ENCODE measurements at regions not wholly inside any gene's neighbourhood (a gene's known extent, or its start where the extent isn't known, plus 50 kb on each side); places are given as distances from the start of the nearest gene placed in this dataset.
A peak's percentile ranks its signal among the peaks of the same experiment; 100 is the strongest.
"Not testable (repeated sequence)": the region's sequence is repeated elsewhere in the genome, so short reads cannot be mapped to it uniquely, and the experiment has no call there.

DNA sequence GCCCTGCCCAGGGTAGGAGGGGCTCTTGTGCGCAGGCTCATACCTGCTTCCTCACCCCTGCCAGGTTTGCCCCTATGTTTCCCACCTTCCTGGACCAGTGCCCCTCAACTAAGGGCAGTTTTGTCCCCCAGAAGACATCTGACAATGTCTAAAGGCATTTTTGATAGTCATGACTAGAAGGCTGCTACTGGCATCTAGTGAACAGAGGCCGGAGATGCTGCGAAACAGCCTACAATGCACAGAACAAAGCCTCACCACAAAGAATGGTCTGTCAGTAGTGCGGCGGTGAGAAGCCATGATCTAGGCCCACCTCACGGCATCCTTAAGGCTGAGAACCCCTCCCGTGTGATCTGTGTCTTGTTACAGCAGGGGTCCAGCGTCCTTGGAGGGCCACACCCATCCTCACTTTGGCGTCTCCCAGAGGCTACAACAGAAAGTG lies 96.0 kb downstream of the TMEM17 start:
- no peak for DNase-seq

GRCh38 chr2:62409442-62409841 lies 96.6 kb downstream of the TMEM17 start:
- DNase-seq, result peak; percentile 51

DNA sequence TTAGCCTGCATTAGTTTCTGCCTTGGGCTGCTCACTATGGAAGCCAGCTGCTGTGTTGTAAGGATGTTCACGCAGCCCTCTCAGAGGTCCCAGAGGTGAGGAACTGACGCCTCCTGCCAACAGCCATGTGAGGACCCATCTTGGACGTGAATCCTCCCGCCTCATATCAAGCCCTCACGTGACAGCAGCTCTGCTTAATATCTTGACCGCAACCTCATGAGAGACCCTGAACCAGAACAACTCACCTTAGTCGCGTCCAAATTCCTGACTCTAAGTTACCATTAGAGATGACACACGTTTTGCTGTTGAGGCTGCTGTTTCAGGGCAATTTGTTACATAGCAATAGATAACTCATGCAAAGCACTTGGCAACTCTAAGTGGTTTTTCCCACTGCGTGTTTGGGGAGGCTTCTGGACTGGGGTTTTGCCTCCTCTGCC lies 97.7 kb downstream of the TMEM17 start:
- no peak for DNase-seq

DNA sequence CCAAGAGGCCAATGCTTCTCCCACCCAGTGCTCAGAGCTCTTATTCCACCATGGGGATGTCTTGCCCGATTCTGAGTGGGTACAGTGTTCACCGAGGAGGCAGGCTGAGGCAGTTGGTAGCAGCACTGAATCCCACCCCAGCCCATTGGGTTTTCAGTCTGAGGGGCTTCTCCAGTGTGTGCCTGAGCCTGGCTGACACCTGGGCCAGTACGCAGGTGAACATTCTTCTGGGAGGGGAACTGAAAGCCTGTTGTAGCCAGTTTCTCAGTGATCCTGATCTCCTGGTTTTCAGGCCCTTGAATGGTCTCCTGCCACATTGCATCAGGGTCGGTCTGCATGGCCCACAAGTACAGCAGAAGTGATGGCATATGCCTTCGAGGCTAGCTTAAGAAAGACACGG lies 98.2 kb downstream of the TMEM17 start:
- no peak for DNase-seq

DNA sequence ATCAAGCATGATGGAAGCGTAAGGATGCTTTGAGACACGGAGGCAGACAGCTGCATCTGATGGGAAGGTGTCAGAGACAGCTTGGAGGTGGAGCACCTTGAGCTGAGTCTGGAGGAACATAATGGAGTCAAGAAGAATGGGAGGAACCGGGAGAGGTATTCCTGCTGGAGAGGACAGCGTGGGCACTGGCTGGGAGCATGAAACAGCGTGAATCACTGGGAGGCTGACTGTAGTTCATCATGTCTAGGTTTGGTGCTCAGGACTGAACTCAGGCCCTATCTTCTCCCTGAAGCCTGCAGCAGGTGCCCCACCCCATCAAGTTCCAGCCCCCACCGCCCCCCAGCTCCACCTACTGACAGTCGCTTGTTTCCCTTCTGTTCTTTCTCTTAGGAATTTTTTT lies 98.6 kb downstream of the TMEM17 start:
- DNase-seq, result no peak

DNA sequence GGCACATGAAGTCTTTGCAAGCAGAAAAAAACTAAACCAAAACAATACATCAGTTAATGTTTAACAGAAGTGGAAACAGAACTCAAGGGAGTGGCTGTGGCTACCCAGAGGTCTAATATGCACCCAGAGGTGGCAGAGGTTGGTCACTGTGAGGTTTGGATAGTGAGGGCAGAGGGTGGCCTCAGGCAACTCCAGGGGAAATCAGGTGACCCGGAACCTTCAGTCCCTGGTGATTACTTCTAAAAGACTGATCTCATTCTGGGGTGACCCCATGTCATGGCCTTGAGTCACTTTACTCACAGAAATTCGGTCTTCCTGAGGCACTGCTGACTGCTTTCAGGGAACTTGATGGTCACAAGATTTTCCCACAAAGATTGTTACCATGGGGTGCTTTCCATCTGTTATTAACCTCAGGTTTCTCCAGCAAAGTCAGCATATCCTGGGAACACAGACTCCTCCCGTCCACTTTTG lies 99.4 kb downstream of the TMEM17 start:
- peak; percentile 89 for DNase-seq

DNA sequence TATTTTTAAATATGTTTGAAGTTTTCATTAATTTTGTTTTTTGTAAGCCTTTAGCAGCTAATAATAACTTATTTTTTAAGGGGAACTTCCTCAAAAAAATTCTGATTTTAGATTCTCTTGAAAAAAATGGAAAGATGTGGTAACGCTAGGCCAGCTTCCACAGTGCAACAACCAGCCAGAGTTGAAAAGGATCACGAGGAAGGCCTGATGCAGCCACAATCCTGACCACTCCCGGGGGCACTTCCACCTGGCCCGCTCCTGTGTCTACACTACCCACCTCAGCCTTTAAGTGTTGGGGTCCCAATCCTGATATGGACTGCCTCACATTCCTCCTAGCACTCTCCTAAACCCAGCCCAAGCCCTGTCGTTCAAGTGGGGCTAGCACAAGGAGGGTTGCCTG lies 101.1 kb downstream of the TMEM17 start:
- DNase-seq, result peak; percentile 51

DNA sequence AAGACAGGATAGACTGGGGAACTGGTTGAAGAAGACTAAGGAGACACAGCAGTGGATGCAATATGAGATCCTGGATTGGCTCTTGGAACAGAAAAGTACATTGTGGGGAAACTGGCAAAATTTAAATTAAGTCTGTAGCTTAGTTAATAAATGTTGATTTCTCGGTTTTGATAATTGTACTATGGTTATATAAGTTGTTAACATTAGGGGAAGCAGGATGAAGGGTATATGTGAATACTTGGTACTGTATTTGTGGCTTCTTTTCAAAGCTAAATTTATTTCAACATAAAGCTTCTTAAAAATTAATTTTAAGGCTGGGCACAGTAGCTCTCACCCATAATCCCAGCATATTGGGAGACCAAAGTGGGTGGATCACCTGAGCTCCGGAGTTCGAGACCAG lies 103.8 kb downstream of the TMEM17 start:
- no peak for DNase-seq

- DNase-seq, result no peak
These were observed 107.6 kb downstream of the TMEM17 start for GRCh38 chr2:62398356-62398755.

DNA sequence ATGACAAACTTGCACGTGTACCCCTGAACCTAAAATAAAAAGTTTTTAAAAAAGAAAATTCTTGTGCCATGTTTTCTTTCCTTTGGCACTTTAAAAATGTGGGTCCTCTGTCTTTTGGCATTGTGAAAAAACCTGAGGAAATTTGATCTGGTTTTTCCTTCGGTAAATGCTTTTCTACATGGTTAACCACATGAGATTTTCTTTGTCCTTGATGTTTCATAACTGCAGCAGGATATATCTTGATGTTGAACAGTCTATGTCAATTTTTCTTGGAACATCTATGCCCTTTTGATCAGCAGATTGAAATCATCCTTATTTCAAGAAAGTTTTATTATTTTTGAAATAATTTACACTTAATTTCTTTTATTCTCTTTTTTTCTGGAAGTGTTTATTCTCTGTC lies 109.1 kb downstream of the TMEM17 start:
- DNase-seq, result no peak

- DNase-seq, result no peak
These were observed 112.7 kb downstream of the TMEM17 start for GRCh38 chr2:62393293-62393692.

- peak; percentile 41 for DNase-seq
These were observed 114.3 kb downstream of the TMEM17 start for GRCh38 chr2:62391696-62392095.

DNA sequence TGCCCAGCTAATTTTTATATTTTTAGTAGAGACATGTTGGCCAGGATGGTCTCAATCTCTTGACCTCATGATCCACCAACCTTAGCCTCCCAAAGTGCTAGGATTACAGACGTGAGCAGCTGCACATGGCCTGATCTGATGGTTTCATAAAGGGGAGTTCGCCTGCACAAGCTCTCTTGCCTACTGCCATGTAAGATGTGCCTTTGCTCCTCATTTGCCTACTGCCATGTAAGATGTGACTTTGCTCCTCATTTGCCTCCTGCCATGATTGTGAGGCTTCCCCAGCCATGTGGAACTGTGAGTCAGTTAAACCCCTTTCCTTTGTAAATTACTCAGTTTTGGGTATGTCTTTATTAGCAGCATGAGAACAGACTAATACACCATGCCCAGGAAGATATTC lies 119.6 kb downstream of the TMEM17 start:
- DNase-seq, result not testable (repeated sequence)

GRCh38 chr2:62383846-62384245 lies 122.1 kb downstream of the TMEM17 start:
- no peak for DNase-seq

- DNase-seq, result no peak
These were observed 123.2 kb downstream of the TMEM17 start for GRCh38 chr2:62382757-62383156.

DNA sequence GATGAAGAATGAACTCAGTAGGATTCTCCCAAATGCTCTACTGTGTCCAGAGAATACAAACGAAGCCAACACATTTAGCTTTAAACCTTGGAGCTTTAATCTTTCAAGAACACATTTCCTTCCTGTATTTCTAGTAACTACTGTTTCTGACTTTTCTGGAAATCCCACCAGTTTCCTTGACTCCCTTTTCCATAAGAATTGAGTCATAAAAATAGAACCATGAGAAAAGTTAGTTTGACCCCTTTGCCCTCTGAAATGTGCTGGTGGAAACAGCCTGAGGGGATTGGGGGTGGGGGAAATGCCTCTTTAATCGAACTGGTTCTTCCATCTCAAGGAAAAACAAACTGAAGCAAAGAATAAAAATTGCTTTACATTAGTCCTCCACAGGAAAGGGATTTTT lies 123.9 kb downstream of the TMEM17 start:
- DNase-seq, result no peak

DNA sequence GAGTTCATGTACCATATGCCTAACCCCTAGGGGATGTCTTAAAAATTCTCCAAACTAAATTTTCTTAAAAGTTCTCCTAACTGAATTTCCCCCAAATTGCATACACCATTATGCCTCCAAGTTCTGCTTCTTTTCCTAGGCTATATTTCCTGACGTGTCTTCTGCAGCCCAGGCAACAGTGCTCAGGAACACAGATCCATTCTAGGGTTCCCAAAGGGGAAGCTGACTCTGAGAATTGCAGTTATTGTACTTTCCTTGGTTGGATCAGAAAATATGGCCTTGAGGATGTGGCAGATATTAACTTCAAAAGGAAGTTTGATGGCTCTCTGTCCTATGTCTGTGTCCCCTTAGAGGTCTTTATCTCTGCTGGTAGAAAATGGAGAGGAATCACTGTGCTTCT lies 124.3 kb downstream of the TMEM17 start:
- peak; percentile 26 for DNase-seq

GRCh38 chr2:62379566-62379965 lies 126.4 kb downstream of the TMEM17 start:
- DNase-seq, result no peak

- DNase-seq, result no peak
These were observed 130.9 kb downstream of the TMEM17 start for GRCh38 chr2:62375113-62375420.

DNA sequence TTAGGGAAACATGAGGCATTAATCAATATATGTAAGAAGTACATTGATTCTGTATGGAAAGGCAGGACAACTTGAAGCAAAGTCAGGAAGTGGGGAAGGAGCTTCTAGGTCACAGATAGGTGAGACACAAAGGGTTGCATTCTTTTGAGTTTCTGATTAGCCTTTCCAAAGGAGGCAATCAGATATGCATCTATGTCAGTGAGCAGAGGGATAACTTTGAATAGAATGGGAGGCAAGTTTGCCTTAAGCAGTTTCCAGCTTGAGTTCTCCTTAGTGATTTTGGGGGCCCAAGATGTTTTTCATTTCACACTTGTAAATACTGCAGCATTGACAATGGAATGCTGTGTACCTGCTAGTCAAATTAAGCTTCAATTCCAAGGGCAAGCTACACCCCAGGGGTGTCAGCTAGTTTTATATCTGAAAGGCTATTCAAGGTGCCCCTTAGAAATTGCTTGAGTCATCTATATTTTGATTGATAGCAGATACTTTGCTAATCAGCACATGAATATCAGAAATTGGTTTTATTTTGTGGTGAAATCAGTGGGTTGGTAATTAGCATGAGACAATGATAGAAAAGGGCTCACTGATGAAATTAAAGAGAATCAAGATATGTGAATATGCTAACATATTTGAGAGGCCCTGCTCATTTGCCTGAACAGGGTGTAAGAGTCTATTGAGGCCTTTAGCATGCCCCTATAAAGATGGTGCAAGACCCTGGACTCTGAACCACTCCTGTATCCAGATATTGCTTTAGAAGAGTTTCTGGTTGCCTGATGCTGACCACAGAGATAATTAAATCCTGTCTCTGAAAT lies 131.5 kb downstream of the TMEM17 start:
- no peak for DNase-seq

GRCh38 chr2:62372824-62373223 lies 133.2 kb downstream of the TMEM17 start:
- no peak for DNase-seq

GRCh38 chr2:62370321-62371250 lies 135.4 kb downstream of the TMEM17 start:
- peak; percentile 10 for DNase-seq

GRCh38 chr2:62369541-62370202 lies 136.3 kb downstream of the TMEM17 start:
- DNase-seq, result peak; percentile 17
